Coronary artery (tissue), 2 donors: ENCODE measurements at regions not wholly inside any gene's neighbourhood (a gene's known extent, or its start where the extent isn't known, plus 50 kb on each side); places are given as distances from the start of the nearest gene placed in this dataset.

Source experiments
- DNase-seq: peaks from one replicate; pipeline ENCODE4 v3.0.0-alpha.2; 2017; ENCODE audit warnings: low spot score
- H3K27ac ChIP-seq, 2 donors: fragments of 200-600 bp; sonication (generic); one replicate each; pipeline ENCODE4 v1.5.1; 2016 to 2019
- H3K4me3 ChIP-seq: fragments of 200-600 bp; sonication (generic); 2 replicates; pipeline ENCODE4 v1.5.1; 2016; ENCODE audit warnings: mild to moderate bottlenecking, moderate library complexity
- CTCF ChIP-seq: fragments of 200-600 bp; sonication (generic); IDR thresholded peaks from one replicate; pipeline ENCODE4 v1.5.1; 2019; ENCODE audit warnings: antibody characterized with exemption

GRCh38 chr15:35737441-35737840 is 191.5 kb upstream of the DPH6 start:
- Histone ChIP-seq H3K27ac (no peak overlapping the region), H3K4me3 (no peak overlapping the region)
- no peak for TF ChIP-seq CTCF
- no peak for DNase-seq

DNA sequence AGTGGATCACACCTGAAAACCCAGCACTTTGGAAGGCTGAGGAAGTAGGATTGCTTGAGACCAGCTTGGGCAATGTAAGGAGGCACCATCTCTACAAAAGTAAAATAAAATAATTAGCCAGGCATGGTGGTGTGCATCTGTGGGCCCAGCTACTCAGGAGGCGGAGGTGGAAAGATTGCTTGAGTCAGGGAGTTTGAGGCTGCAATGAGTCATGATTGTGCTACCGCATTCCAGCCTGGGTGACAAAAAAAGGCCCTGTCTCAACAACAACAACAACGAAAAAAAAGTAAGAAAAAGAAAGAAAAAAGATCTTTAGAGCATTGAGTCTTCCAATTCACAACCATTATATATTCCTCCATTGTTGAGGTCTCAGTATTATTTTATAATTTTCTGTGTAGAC is 192.4 kb upstream of the DPH6 start:
- H3K4me3 ChIP-seq = no peak overlapping the region
- no peak overlapping the region for H3K27ac ChIP-seq
- TF ChIP-seq CTCF = no peak
- DNase-seq = no peak

DNA sequence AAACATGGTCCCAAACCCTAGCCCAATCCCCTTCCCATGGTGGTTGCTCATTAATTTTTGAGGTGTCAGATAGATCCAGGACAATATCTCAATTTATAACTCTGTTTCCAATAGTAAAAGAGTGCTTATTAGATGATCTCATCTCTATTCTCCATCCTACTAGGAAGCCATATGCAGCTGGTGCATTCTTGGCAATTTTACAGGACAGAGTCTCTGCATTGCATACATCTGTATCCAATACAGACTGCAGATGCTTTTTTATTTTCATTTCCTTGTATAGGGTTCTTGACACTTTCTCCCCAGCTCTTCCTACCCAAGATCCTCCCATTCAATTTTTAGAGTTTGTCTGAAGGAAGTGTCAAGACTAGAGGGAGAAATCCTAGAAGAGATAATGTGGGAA is 194.8 kb upstream of the DPH6 start:
- Histone ChIP-seq H3K27ac (no peak overlapping the region), H3K4me3 (no peak overlapping the region)
- no peak for TF ChIP-seq CTCF
- DNase-seq = no peak

GRCh38 chr15:35741395-35741794 is 195.4 kb upstream of the DPH6 start:
- H3K4me3 ChIP-seq = no peak overlapping the region
- no peak for DNase-seq
- H3K27ac ChIP-seq = no peak overlapping the region
- no peak for TF ChIP-seq CTCF

- H3K4me3 ChIP-seq = no peak overlapping the region
- no peak overlapping the region for H3K27ac ChIP-seq
- TF ChIP-seq CTCF = no peak
- no peak for DNase-seq
Observed at GRCh38 chr15:35741881-35742280, 195.9 kb upstream of the DPH6 start.

- TF ChIP-seq CTCF = no peak
- H3K27ac ChIP-seq = no peak overlapping the region
- no peak overlapping the region for H3K4me3 ChIP-seq
- DNase-seq = no peak
Observed at GRCh38 chr15:35743321-35743720, 197.4 kb upstream of the DPH6 start.

DNA sequence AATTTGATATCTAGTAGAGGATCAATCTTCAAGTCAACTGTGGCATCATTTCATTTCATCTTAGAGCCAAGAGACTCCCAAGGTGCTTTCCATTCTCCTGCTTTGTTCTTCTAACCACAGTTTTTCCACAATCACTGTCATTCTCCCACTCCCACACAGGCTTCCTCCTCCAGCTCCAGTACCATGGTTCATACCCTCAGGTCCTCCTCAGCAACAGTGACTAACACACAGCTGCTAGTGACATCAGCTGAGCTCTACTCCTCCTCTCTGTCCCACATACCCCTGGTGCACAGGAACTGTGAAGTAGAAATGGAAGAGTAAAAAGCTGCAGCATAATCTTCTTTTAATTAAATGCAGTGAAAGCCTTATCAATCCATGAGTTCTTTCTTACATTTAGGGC is 200.2 kb upstream of the DPH6 start:
- no peak for DNase-seq
- no peak overlapping the region for H3K27ac ChIP-seq
- no peak overlapping the region for H3K4me3 ChIP-seq
- no peak for TF ChIP-seq CTCF
